HG02678 (cell line): ENCODE measurements at regions not wholly inside any gene's neighbourhood (a gene's known extent, or its start where the extent isn't known, plus 50 kb on each side); places are given as distances from the start of the nearest gene placed in this dataset.
"Not testable (repeated sequence)": the region's sequence is repeated elsewhere in the genome, so short reads cannot be mapped to it uniquely, and the experiment has no call there.

Experiments
- ATAC-seq: cut with Tn5 transposase; IDR thresholded peaks from one replicate; pipeline ENCODE4 v1.9.1; 2021; ENCODE audit warnings: mild to moderate bottlenecking, moderate library complexity; ENCODE audit not compliant: unreplicated experiment

DNA sequence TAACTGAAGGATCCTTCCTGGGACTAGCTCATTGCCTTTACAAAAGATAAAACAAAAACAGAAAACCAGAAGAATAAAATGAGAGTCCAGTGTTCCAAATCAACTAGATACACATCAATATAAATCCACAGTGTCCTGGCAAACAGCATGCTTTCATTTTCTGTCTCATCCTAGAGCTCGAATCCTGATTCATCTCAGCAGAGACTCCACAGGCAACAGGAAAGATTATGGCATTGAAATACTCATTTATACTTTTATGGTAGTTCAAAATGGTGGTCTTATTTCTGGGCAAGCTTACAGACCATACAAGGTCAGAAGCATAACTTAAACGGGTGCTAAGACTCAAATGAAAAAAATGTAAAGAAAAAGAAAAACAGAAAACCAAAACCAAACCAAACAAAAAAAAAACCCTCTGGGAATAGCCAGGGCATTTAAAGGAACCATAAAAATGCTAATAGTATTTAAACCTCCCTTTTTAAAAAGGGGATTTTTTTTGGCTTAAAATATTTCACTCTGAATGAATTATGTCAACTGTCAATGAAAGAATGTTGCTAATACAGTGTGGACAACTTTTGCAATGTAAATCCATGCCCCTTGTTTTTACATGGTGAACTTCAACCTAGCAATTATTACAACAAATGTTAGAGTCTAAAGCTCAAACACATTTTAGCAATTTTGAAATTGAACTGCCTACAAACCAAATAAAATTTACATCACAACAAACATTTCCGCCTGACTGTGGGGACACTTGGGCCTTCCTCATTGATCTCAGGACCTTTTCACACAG is 57.9 kb downstream of the GPR101 start:
- no peak for ATAC-seq

DNA sequence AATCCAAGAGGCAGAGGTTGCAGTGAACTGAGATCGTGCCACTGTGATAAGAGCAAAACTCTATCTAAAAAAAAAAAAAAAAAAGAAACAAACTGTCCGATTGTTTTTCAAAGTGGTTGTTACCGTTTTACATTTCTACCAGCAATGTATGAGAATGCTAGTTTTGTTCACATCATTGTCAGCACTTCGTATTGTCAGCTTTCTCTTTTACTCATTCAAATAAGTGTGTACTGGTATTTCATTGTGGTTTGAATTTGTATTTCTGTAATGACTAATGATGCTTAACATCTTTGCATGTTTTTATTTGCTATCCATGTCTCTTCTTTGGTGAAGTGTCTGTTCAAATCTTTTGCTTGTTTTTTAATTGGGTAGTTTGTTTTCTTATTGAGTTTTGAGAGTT is 65.8 kb downstream of the GPR101 start:
- no peak for ATAC-seq

DNA sequence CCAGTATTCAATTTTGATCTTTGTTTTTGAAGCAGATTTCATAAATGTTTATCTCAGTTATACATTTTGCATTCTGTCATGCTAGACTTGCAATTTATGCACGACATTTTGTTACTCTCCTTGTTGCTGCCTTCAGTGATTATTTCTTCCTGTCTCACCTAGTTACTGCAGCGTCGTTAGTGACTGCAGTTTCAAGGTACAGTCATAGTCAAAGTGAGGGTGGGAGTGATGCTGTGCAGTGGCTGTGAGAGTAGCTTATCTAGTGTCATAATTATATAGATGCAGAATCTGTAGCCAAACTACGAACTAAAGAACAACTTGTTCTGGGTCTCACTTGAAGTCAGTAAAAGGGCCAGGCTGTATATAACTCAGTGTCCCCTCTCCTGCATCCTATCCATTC is 69.8 kb downstream of the GPR101 start:
- no peak for ATAC-seq

DNA sequence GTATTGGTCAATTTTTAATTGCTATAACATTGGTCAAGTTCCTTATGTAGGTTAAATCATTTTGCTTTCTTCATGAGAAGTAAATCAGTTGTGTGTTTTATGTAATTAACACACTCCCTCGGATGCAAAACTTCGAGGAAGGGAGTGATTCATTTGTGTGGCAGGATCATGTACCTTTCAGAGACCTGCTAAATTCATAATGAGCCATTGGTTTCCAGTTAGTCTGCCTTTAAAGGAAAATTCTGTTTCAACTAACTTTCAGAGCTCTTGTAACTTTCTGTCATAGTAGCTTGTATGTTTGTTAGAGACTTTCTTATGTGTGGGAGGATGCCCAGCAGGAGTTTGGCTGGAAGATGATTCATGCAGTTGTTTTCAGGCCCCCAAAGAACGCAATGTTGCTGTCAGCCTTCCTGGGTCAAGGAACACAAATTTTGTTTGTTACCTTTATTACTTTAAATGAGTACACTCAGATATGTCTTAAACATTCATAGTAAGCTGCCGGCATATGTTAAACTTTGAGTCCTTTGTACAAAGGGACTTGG is 72.1 kb downstream of the GPR101 start:
- ATAC-seq: no peak

DNA sequence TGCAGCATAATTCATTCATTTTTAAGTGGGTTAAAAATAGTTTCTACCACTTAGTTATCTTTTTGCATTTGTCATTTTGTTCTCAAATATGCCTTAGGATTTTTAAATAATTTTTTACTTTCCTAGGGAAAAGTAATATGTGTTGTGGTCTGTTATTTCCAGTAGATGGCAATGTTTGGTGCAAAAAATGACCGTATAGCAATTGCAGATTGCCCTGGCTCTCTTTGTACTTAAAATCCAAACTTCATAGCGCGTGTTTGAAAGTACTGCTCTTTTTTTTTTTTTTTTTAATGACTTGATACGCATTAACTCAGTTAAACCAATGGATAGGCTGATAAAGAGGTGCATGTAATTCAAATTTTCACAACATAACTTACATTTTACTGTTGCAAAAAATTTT is 74.4 kb upstream of the RBMX start:
- ATAC-seq: no peak

DNA sequence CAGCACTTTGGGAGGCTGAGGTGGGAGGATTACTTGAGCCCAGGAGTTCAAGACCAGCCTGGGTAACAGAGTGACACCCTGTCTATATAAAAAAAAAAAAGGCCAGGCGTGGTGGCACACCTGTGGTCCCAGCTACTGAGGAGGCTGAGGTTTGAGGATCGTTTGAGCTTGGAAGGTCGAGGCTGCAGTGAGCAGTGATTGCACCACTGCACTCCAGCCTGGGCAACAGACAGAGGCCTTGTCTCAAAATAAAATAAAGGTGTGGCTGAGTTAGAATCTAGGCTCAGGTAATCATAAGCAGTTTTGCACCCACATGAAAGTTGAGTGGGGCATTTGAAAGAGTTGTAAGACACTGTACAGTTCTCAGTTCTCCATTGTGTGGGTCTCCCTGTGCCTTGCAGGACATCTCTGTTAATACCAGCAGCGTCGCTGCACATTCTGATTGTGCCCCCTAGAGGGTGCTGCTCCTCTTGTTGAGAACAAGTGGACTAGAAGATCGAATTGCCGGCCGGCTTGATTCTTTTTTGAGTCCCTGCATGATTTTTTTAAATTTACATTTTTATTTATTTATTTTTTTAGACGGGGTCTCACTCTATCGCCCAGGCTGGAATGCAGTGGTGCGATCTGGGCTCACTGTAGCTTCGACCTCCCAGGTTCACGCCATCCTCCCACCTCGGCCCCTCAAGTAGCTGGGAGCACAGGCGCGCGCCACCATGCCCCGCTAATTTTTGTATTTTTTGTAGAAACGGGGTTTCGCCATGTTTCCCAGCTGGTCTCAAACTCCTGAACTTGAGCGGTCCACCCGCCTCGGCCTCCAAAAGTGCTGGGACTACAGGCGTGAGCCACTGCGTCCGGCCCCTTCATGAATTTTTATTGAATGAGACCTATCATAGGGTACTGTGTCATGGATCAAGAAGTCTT is 73.6 kb upstream of the RBMX start:
- peak; percentile 97 for ATAC-seq

DNA sequence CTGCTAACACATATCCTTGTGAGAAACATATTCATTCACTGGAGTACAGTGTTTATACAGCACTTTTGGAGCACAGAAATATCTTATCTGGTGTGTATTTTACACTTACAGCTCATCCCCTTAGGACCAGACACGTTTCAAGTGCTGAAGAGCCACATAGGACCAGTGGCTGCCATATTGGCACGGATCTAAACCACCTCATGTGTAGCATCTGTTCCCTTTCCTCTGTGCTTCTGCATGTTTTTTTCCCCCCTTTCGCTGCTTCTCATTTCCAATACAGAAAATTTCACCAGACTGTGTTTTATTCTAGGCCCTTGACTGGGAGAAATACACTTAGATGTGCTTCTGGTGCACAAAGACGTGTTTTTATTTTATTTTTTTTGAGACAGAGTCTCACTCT is 69.7 kb upstream of the RBMX start:
- no peak for ATAC-seq

DNA sequence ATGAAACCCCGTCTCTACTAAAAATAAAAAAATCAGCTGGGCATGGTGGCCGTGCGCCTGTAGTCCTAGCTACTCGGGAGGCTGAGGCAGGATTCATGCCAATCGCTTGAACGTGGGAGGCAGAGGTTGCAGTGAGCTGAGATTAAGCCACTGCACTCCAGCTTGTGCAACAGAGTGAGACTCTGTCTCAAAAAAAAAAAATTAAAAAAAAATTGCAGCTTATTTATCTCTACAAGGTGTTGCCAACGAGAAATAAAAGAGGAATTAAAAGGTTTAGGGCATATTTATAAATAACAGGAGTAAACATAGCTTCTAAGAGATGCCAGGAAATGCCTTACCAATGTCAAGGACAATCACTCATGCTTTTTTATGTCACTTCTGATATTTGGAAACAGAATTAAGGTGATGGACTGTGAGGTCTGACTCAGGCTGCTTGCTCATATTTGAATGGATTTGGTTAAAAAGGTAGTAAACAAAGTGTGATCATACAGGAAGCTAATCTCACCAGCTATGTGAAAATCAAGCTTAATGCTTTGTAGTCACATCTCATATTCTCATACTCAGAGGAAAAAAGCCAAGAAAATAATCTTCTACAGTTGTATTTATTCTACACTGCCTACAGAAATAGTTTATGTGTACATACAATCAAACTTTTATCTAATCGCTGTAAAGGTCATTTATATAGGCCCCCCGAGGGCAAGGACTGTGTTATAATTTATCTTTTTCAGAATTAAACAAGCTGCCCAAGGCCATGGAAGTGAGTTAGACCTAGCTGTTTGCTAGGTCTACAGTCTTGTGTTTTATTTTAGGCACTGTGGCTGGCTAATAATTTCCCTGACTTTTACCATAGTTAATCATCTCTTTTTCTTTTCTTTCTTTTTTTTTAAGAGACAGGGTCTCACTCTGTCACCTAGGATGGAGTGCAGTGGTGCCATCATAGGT is 61.1 kb upstream of the RBMX start:
- ATAC-seq: no peak

DNA sequence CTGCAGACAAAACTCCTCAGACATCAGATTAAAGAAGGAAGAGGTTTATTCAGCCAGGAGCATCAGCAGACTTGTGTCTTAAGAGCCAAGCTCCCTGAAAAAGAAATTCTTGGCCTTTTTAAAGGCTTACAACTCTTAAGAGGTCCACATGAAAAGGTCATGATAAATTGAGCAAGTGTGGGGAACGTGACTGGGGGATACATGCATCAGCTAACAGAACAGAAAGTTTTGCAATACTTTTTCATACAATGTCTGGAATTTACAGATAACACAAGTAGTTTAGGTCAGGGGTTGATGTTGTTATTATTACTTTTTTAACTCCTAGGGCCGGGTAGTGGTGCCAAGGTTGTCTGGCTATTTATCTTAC is 55.6 kb upstream of the RBMX start:
- no peak for ATAC-seq

DNA sequence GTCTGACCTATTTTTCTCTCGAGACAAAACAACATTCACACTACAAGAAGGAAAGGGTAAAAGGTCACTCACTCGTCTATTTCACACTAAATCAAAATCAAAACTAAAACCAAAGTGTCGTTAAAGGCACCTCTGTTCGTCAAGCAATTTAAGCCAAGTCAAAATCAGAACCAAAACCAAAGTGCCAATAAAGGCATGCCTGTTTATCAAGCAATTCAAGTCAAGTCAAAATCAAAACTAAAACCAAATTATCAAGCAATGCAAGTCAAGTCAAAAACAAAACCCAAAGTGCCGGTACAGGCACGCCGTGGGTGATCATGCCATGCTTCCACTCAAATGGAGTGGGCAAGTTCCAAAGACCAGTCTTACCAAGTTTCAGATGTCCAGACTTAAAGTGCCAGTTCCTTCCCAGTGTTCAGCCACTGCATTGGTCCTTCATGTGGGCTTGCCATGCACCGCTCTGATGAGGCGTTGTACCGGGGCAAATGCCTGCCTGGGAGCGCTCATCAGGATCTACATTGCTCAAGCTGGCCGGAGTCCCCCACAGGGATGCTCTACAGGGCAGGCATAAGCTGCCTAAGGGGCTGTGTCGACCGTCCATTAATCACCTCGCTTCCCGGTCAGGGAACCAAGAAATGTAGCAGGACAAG is 55.1 kb upstream of the RBMX start:
- ATAC-seq: not testable (repeated sequence)

DNA sequence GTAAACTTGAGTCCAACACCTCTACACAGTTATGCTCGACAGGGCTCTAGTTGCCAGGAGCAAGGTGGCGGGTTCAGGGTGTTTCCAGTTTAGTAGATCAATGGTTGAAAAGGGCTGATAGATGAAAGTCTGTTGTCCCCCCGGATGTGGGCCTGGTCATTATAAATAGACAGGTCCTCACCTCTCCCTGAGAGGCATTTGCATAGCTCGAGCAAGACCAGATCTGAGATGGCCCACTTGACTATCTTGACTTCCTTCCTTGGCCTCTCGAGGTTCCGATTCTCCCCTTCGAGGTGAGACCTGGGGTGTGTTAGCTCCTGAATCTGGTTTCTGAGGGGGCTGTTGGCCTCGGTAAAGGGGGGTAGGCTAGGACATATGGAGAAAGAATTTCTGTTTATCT is 54.1 kb upstream of the RBMX start:
- ATAC-seq: not testable (repeated sequence)

DNA sequence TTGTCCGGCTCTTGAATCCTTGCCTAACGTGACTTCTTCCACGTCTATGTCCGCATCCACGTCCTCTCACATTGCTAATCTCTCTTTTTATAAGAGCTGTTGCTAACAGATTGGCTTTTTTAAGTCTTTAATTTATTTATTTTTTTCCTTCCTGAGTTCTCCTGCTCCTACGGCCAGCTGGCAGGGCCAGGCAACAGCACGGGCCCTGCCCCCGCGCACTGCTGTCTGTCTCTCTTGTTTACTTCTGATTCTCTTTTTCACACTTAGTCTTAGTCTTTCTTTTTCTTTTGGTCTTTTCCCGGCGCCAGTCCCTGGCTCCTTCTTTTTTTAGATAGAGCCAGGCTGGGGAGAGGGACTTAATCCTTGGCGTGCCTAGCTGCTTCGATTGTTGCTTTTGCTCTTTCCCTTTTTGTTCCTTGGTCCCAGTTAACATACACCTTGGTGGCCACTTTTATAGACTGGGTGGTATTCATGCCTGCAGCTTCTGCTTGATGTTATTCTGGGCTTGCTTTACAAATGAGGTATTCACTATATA is 53.2 kb upstream of the RBMX start:
- no peak for ATAC-seq

DNA sequence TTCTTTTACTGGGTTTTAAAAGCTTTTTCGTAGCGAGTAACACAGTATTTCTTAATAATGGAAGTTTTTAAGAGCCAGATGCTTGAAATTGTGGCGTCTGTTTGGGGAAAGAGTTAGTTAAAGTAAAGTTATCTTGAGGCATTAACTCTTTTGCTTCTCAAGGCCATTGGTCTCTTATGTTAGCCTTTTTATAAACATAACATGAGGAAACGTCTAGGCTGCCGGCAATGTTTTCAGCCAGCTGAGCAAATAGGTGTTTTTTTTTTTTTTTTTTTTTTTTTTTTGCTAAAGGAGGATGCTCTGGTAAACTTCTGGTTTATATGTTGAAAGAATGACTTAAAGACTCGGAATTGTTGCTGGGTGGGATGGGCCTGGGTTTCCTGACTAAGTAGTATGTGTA is 51.1 kb upstream of the RBMX start:
- no peak for ATAC-seq
